GM19397 (cell line): ENCODE measurements at regions not wholly inside any gene's neighbourhood (a gene's known extent, or its start where the extent isn't known, plus 50 kb on each side); places are given as distances from the start of the nearest gene placed in this dataset.
"Not testable (repeated sequence)": the region's sequence is repeated elsewhere in the genome, so short reads cannot be mapped to it uniquely, and the experiment has no call there.

Experiments
- ATAC-seq: cut with Tn5 transposase; IDR thresholded peaks from one replicate; pipeline ENCODE4 v1.9.1; 2021; ENCODE audit warnings: mild to moderate bottlenecking, moderate library complexity; ENCODE audit not compliant: unreplicated experiment

GRCh38 chr5:82661933-82662332, 383.8 kb upstream of the RPS23 start:
- ATAC-seq, result no peak

DNA sequence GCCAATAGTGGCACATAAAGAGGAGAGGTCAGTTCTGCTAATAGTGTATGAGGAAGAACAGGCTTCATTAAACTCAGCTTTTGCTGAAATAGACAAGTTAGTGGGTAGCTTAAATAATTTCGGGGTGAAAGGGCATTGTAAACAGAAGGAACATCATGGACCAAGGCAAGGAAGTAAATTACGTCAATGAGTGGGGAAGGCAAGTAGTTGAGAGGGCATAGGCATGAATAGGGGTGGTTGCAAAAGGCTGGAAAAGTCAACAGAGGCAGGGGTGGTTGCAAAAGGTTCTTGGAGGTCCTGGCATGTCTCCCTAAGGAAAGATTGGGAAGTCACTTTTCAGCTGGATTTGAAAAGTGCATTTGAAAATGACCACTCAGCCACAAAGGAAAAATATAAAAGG, 383.3 kb upstream of the RPS23 start:
- no peak for ATAC-seq

GRCh38 chr5:82659115-82659514, 381.0 kb upstream of the RPS23 start:
- ATAC-seq, result no peak

- ATAC-seq, result no peak
Observed at GRCh38 chr5:82657033-82657699, 379.0 kb upstream of the RPS23 start.

- no peak for ATAC-seq
Observed at GRCh38 chr5:82656341-82656761, 378.2 kb upstream of the RPS23 start.

GRCh38 chr5:82655078-82655477, 376.9 kb upstream of the RPS23 start:
- no peak for ATAC-seq

- no peak for ATAC-seq
Observed at GRCh38 chr5:82649943-82650342, 371.8 kb upstream of the RPS23 start.

GRCh38 chr5:82644766-82645165, 366.6 kb upstream of the RPS23 start:
- no peak for ATAC-seq

GRCh38 chr5:82644229-82644628, 366.1 kb upstream of the RPS23 start:
- ATAC-seq, result no peak

DNA sequence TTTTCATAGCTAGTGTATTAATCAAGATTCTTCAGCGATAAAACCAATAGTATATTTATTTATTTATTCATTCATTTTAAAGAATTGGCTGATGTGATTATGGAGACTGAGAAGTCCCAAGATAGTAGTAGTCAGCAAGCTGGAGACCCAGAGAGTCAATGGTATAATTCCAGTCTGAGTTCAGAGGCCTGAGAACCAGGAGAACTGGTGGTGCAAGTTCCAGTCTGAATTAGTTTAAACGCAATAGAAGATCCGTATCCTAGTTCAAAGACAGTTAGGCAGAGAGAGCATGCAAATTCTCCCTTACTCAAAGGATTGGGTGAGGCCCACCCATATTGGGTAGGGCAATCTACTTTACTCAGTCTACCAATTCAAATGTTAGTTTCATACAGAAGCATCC, 364.2 kb upstream of the RPS23 start:
- ATAC-seq, result no peak

DNA sequence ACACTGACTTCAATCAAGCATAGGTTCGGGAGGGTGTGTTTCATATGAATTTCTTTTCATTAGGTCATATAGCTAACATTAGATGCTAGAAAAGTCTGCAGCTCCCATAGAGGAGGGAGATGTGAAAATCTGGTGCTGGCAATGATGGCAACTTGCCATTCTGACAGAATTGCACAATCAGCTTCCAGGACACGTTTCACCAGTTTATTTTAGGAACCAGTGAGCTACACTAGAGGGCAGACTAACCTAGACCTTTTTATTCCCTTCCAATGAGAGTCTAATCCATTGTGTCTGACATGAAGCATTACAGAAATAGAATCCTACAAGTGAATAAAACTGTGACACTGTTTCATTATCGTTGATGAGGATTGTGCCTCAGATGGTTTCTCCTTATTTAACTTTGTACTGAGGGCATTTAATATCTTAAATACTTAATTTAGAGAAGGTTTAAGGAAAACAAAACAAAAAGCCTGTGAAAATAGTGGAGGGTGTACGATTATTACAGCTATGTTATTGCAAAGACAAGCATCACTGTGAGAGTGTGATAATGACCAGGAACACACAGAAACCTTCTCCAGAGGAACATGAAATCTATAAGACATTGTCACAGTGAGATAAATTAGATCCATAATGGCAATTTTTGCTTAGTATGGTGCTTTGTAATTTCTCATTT, 363.3 kb upstream of the RPS23 start:
- no peak for ATAC-seq

GRCh38 chr5:82640916-82641315, 362.8 kb upstream of the RPS23 start:
- ATAC-seq, result no peak

DNA sequence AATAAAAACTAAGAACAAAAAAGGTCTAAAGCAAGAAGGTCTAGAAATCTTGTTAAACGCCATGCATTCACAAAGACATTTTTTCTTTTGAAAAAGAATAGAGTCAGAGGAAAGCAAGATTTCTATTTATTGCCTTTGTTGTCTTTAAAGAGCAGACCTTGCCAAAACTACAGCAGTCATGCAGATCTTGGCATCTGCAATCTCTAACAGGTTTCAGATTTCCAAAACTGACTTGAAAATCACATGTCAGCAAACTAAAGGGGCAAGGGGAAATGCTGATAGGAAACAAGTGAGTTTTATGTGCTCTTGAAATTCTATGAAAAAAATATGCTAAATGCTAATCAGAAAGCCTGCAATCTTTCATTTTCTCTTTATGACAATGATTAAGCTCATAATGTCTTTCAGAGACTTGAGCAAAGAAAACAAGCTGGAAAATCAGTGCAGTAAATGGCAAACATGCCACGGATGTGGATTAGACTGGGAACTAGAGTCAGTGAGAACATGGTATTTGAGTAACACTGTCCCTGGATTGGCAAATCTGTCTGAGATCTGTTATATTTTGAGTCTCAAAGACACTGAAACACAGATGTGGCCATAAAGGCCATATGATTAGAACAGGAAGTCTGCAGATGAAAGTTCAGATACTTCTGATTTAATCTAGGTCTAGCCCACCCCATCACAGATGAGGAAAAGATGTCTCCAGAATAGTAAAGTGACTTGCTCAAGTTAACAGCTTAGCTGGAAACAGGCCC, 361.4 kb upstream of the RPS23 start:
- no peak for ATAC-seq

DNA sequence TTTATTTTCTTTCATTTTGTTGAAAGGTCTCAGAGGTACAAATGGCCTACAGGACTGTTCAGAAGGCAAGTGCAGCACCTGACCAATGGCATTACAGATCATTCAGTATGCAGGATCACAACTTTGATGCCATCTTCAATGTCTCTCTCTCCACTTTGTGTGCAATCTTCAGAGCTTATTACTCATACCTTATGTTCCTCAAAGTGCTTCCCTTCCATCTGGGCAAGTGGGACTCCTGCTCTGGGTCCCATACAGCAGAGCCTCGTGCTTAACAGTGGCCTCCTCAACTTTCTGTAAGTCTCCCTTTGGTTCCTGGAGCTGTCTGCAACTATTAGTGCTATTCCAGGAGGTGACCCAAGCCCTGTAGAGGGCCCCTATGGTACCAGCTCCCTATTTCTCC, 358.4 kb upstream of the RPS23 start:
- ATAC-seq, result no peak

DNA sequence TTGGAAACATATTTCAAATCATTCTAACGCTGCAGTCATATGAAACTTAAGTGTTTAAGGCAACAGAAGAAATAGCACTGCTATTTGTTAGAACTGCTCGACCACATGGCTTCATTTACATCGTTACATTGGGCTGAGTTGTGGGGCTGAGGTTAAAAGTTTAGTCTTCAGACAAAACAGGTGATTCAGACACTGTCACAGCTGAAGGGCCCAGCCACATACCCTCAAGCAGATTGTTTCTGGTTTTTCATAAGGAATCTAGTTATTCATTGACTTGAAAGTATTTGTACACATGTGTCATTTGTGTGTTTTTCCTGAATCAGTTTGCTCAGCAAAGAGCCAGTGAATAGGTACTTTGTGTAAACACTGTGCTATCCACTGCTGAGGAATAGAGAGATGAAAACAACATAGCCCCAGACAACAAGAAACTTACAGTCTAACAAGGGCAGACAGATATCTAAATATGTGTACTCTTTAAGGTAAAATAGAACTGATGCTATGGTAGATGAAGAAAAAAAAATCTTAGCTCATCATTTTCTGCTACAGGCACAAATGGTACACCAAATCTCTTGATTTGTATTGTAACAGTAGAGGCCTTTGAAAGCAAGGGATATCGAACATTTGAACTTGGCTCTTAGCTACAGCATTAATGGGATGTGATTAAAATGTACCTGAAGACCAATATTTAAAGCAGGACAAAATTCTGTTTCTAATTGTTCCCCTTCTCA, 357.6 kb upstream of the RPS23 start:
- ATAC-seq, result peak; percentile 88

- no peak for ATAC-seq
Observed at GRCh38 chr5:82628364-82628910, 350.3 kb upstream of the RPS23 start.

- not testable (repeated sequence) for ATAC-seq
Observed at GRCh38 chr5:82626905-82627591, 348.9 kb upstream of the RPS23 start.

- ATAC-seq, result not testable (repeated sequence)
Observed at GRCh38 chr5:82626012-82626411, 347.9 kb upstream of the RPS23 start.

GRCh38 chr5:82624062-82624461, 345.9 kb upstream of the RPS23 start:
- no peak for ATAC-seq

DNA sequence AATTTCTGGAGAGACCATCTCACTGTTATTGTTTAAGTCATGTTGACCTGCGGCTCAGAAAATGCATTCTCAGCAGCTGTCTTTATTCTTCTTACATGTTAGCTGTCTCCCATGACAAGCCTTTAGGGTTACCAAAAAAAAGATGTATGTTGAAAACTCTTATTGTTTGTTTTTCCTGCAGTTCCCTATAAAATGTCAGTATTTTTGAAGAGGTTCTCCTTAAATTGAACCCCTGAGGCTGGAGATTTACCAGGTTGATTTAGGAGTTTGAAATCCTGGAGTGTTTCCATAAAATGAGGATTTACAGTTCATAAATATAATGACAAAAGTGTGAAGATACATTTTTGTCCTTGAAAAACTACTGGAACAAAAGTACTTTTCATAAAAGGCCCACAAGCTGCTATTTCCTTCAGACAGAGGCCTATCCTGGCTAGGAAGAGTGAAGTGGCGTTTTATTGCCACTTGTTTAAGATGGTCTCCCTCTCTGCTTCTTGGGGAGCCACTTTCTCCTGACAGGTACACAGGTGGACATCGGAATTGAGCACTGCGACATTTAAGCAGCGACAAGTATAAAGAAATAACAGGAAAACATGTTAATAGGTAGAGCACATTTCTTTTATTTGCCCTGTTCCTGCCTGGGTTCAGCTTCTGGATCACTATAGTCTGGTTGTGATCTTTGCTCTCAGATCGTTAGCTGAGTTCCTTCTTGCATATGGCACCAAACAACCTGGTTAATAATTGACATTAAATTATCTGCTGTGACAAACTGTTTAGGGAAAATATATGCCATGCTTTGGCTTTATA, 344.8 kb upstream of the RPS23 start:
- ATAC-seq, result no peak
